Aorta (tissue), 5 donors: ENCODE measurements at regions not wholly inside any gene's neighbourhood (a gene's known extent, or its start where the extent isn't known, plus 50 kb on each side); places are given as distances from the start of the nearest gene placed in this dataset.

ENCODE experiments used
- ATAC-seq: fragments of 200-7000 bp; cut with Tn5 transposase; one replicate; pipeline ENCODE4 v1.9.1; 2022; ENCODE audit warnings: moderate library complexity; ENCODE audit not compliant: low FRiP score
- DNase-seq, 2 donors: peaks; one replicate each; pipeline ENCODE4 v3.0.0-alpha.2; 2020
- H3K27ac ChIP-seq, 2 donors: one replicate each; pipeline ENCODE4 v1.5.1; 2013; ENCODE audit warnings: low read length in 2 of 2, mild to moderate bottlenecking in 2 of 2, moderate library complexity in 2 of 2, control low read depth in 1 of 2, inconsistent platforms in 1 of 2, low read depth in 1 of 2
- H3K27me3 ChIP-seq, 2 donors: one replicate each; pipeline ENCODE4 v1.6.1; 2013; ENCODE audit warnings: control low read depth in 1 of 2, low read length in 1 of 2, mild to moderate bottlenecking in 1 of 2, moderate library complexity in 1 of 2; ENCODE audit not compliant: insufficient read depth in 2 of 2, control insufficient read depth in 1 of 2
- H3K36me3 ChIP-seq, 2 donors: one replicate each; pipeline ENCODE4 v1.6.1; 2013; ENCODE audit warnings: control low read depth in 1 of 2, low read length in 1 of 2, mild to moderate bottlenecking in 1 of 2; ENCODE audit not compliant: insufficient read depth in 2 of 2, control insufficient read depth in 1 of 2
- H3K4me1 ChIP-seq, 2 donors: one replicate each; pipeline ENCODE4 v1.6.1; 2013; ENCODE audit warnings: low read length in 2 of 2, control low read depth in 1 of 2, mild to moderate bottlenecking in 1 of 2, moderate library complexity in 1 of 2; ENCODE audit not compliant: insufficient read depth in 2 of 2, control insufficient read depth in 1 of 2
- H3K4me3 ChIP-seq, 2 donors: one replicate each; pipeline ENCODE4 v1.5.1; 2013; ENCODE audit warnings: low read length in 2 of 2, control low read depth in 1 of 2, mild to moderate bottlenecking in 1 of 2
- H3K9me3 ChIP-seq: one replicate; pipeline ENCODE4 v1.6.1; 2013; ENCODE audit warnings: mild to moderate bottlenecking, low read length; ENCODE audit not compliant: control insufficient read depth
- WGBS, 2 donors: extraction: QIAGEN DNeasy Blood & Tissue Kit; methylation state at CpG; one replicate each; pipeline ENCODE4 v1.1.7; 2013; 5-methylcytosine and 5-hydroxymethylcytosine counted together
- intact Hi-C, 2 donors: fragments of 100-400 bp; cut with DNase I; formaldehyde crosslinking; loops; one replicate each; pipeline versions ENCODE4 v1.14.2 to v1.15.0; 2022
- donor health status: healthy with polysubstance abuse.
- donor health status: Bipolar disorder and iron deficiency.
- donor health status: DM: no; HTN: no; CAD: no.
- donor health status: DM: no; HTN: no; CAD: no.
- donor health status: DM: yes; HTN: yes; CAD: no.

GRCh38 chr3:81891055-81891895, 129.8 kb upstream of the GBE1 start:
- Histone ChIP-seq H3K4me1 (no peaks in the 10 kb centered on the region), H3K27me3 (no peaks in the 10 kb centered on the region), H3K4me3 (no peak overlapping the region), H3K9me3 (no peaks in the 10 kb centered on the region), H3K27ac (no peak overlapping the region), H3K36me3 (no peaks in the 10 kb centered on the region)
- DNase-seq, result no peak
- intact Hi-C loops, result no loop called here
- 72 to 79% methylated on average over 8 of the region's 8 CpGs for WGBS, 2 donors
- no peak for ATAC-seq

- WGBS, 2 donors, result 68 to 78% methylated on average over 6 of the region's 6 CpGs
- no peaks in the 10 kb centered on the region for H3K4me1 ChIP-seq
- DNase-seq (no peak), ATAC-seq (no peak)
- no peaks in the 10 kb centered on the region for H3K36me3 ChIP-seq
- H3K9me3 ChIP-seq, result no peaks in the 10 kb centered on the region
- H3K4me3 ChIP-seq, result no peak overlapping the region
- intact Hi-C loops, result no loop called here
- no peaks in the 10 kb centered on the region for H3K27me3 ChIP-seq
- H3K27ac ChIP-seq, result no peak overlapping the region
Measured at GRCh38 chr3:81888914-81889557, 127.6 kb upstream of the GBE1 start.

- no peak overlapping the region for H3K27ac ChIP-seq
- ATAC-seq, result no peak
- no peak for DNase-seq
- no peaks in the 10 kb centered on the region for H3K9me3 ChIP-seq
- intact Hi-C loops, result no loop called here
- H3K4me3 ChIP-seq, result no peak overlapping the region
- H3K4me1 ChIP-seq, result no peaks in the 10 kb centered on the region
- no peaks in the 10 kb centered on the region for H3K36me3 ChIP-seq
- H3K27me3 ChIP-seq, result no peaks in the 10 kb centered on the region
Measured at GRCh38 chr3:81887448-81887847, 126.0 kb upstream of the GBE1 start.

GRCh38 chr3:81886081-81886480, 124.6 kb upstream of the GBE1 start:
- intact Hi-C loops, result no loop called here
- no peak overlapping the region for H3K27ac ChIP-seq
- ATAC-seq (no peak), DNase-seq (no peak)
- H3K4me3 ChIP-seq, result no peak overlapping the region
- no peaks in the 10 kb centered on the region for H3K9me3 ChIP-seq
- H3K4me1 ChIP-seq, result no peaks in the 10 kb centered on the region
- H3K27me3 ChIP-seq, result no peaks in the 10 kb centered on the region
- no peaks in the 10 kb centered on the region for H3K36me3 ChIP-seq
- 50 to 56% methylated on average over 2 of the region's 2 CpGs for WGBS, 2 donors

- WGBS, 2 donors, result 70 to 78% methylated on average over 3 of the region's 3 CpGs
- intact Hi-C loops, result no loop called here
- no peak for ATAC-seq
- DNase-seq, result no peak
- H3K27me3 ChIP-seq, result no peaks in the 10 kb centered on the region
- H3K4me3 ChIP-seq, result no peak overlapping the region
- no peak overlapping the region for H3K27ac ChIP-seq
- no peaks in the 10 kb centered on the region for H3K36me3 ChIP-seq
- H3K4me1 ChIP-seq, result no peaks in the 10 kb centered on the region
- H3K9me3 ChIP-seq, result no peaks in the 10 kb centered on the region
Measured at GRCh38 chr3:81884791-81885190, 123.3 kb upstream of the GBE1 start.

GRCh38 chr3:81876826-81877225, 115.4 kb upstream of the GBE1 start:
- WGBS, 2 donors, result 82 to 84% methylated on average over 1 of the region's 1 CpG
- ATAC-seq (no peak), DNase-seq (no peak)
- intact Hi-C loops, result no loop called here
- peaks cover 2% of the 10 kb centered on the region for H3K9me3 ChIP-seq
- no peak overlapping the region for H3K27ac ChIP-seq
- no peaks in the 10 kb centered on the region for H3K36me3 ChIP-seq
- no peak overlapping the region for H3K4me3 ChIP-seq
- no peaks in the 10 kb centered on the region for H3K4me1 ChIP-seq
- no peaks in the 10 kb centered on the region for H3K27me3 ChIP-seq

- intact Hi-C loops, result no loop called here
- no peak for ATAC-seq
- H3K27me3 ChIP-seq, result no peaks in the 10 kb centered on the region
- no peak overlapping the region for H3K4me3 ChIP-seq
- H3K9me3 ChIP-seq, result peaks cover 2% of the 10 kb centered on the region
- no peaks in the 10 kb centered on the region for H3K4me1 ChIP-seq
- H3K27ac ChIP-seq, result no peak overlapping the region
- DNase-seq, result no peak
- H3K36me3 ChIP-seq, result no peaks in the 10 kb centered on the region
Measured at GRCh38 chr3:81874738-81875137, 113.3 kb upstream of the GBE1 start.

GRCh38 chr3:81872566-81872965, 111.1 kb upstream of the GBE1 start:
- Histone ChIP-seq H3K36me3 (no peaks in the 10 kb centered on the region), H3K27ac (no peak overlapping the region), H3K4me1 (no peaks in the 10 kb centered on the region), H3K9me3 (no peaks in the 10 kb centered on the region), H3K4me3 (no peak overlapping the region), H3K27me3 (no peaks in the 10 kb centered on the region)
- 56 to 61% methylated on average over 1 of the region's 1 CpG for WGBS, 2 donors
- DNase-seq, result no peak
- intact Hi-C loops, result no loop called here
- ATAC-seq, result no peak
